ENCODE measurements at regions not wholly inside any gene's neighbourhood (a gene's known extent, or its start where the extent isn't known, plus 50 kb on each side); places are given as distances from the start of the nearest gene placed in this dataset.

DNA sequence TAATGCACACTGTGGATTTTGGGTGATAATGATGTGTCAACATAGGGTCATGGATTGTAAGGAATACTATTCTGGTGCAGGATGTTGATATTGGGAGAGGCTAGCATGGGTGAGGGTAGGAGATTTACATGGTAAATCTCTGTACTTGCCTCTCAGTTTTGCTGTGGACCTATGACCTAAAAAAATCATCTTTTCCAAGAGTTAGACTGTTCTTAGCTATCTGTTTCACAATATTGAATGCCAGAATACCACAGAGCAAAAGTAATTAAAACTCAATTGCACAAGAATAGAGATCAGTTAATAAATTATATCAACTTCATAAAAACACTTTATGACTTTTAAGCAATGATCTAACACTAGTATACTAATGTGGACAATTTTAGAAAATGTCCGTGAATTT, 651.6 kb downstream of the HTR1A start:
- no peak for DNase-seq

DNA sequence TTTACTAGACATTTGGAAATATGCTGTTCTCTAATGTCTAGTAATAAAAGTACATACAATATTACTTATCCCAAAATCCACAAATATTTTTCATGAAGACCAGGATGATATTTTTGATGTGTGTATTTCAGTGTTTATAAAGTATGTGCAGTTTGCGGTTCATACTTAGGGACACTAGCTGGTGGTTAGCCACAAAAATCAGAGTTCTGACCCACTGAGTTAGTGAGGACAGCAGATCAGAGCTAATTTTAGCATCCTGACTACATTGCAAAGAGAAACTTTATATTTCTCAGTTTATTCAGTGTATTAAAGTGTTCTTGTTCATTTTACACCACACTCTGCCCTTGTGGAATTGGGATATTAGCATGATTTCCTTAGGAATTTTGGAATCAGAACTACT, 655.3 kb downstream of the HTR1A start:
- no peak for DNase-seq

DNA sequence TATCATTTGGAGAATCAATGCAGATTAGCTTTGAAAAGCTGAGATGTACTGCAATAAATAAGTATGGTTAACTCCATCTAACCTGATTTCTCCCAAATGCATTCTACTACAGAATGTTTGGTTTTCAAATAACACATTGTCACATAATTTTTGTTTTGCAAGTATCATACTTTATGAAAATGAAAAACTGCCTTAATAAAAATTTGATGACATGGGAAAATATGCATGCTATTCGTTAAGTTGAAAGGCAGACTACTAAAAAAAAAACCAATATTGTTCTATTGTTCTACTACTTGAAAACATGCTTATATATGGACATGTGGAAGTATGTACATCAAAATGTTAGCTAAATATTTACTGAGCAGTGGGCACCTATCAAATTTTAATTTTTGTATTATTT, 668.9 kb downstream of the HTR1A start:
- no peak for DNase-seq

DNA sequence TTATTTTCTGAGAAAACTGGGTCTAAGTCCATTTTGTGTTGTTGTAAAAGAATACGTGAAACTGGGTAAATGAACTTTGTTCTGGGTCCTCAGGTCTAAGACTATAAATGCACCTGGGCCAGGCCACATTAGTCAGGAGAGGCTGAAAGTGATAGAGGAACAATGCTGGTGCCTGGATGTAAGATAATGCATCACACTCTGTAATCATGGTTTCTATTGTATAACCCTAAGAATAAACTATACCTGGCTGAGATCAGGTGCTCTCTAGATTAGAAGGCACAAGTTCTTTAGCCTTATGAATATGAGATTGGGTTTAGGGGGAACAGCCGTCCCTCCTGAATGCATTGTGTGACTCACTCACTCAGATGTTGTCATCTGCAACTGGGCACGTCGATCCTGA, 675.5 kb downstream of the HTR1A start:
- no peak for DNase-seq

DNA sequence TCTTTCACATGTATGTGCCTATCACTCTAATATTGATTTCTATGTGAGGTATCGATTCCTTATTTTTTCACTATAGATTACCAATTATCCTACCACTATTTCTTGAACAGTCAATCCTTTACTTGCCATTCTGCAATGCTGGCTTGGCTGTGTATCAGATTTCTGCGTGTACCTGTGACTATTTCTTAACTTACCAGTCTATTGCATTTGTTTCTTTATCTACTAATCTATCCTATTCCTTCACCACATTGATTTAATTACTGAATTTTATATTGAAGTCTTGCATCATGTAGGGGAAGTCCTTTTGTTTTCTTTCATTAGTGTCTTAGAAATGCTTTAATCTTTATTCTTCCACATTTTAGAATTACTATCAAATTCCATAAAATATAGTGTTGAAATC, 684.8 kb downstream of the LRRC70 start:
- no peak for DNase-seq

DNA sequence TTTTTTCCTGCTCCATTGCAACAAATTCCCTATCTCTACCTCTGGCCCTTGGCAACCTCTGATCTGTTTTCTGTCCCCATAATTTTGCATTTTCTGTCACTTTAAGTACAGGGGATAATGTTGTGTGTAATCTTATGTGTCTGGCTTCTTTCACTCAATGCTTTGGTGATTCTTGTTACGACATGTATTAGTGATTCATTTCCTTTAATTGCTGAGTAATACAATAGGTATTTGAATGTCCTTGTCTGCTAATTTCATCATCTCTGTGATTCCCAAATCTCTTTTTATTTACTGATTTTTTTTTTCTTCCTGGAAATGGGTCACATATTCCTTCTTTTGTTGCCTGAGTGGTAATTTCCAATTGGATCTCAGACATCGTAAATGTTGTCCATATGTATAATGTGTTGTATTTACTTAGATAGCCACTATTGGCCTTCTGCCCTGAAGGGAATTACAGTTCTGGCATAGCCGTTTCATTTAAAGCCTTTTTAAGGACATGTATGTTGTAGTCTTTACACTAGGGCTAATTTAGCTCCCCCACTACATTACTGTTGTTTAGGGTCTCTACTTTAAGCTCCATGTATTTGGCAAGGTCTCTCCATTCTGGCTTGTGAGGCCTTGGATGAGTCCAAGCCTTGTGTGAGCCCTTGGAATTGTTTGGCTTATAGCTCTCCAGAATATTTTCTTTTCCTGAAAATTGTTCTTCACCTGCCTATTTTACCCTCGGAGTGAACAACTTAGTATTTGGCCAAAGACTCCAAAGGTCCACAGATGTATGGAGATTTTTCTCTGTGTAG, 683.8 kb downstream of the LRRC70 start:
- no peak for DNase-seq

DNA sequence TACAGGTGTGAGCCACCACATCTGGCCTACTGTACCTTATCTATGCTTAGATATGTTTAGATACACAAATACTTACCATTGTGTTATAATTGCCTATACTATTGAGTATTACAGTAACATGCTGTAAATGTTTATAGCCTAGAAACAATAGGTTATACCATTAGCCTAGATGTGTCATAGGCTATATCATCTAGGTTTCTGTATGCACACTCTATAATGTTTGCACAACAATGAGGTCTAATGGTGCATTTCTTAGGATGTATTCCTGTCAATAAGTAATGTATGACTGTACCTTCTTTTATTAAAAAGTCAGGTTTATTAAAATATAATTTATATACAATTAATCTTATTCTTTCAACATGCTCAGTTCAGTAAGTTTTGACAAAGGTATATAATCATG, 683.1 kb downstream of the LRRC70 start:
- DNase-seq: no peak

DNA sequence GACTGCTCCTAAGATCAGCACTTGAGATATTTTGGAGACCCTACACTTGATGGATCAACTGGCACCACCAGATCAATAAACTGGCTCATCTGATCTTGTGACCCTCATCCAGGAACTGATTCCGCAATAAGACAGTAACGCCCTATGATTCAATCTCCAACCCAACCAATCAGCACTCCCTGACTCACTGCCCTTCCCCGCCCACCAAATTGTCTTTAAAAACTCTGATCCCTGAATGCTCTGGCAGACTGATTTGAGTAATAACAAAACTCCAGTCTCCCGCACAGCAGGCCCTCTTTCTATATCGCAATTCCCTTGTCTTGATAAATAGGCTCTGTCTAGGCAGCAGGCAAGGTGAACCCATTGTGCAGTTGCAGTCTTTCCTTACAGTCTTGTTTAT, 677.0 kb downstream of the LRRC70 start:
- DNase-seq: no peak

DNA sequence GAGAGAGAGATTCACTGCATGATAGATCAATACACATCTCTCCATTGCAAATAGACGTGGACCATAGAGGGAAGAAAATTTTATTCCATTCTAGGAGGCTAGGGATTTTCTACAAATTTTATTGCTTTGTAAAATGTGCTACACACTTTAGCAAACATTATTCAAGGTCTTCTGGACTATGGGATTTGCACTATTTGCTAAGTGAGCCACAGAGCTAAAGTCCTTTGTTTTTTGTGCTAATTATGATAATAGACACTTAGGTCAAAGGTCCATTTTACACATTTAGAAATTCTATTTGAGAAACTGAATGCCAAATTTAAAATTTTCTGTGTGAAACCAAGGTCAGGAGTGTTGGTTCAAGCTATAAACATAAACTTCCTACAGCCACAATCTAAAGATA, 672.3 kb downstream of the LRRC70 start:
- no peak for DNase-seq

DNA sequence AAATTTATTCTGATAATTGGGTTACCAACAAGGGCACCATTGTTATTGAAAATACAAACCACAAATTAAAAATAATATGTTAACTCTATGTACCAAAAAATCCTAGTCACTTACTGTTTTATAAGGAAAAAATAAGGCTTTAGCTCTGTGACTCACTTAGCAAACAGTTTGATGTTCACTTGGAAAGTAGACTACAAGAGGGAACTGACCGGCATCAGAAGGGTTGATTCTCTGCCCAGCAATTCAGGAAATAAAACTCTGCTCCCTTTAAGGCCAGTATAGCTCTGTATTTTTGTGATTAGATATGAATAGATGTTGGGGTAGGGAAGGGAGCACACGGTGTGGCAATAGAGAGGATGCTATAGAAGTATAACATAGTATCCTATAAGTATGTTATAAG, 671.3 kb downstream of the LRRC70 start:
- DNase-seq: no peak

DNA sequence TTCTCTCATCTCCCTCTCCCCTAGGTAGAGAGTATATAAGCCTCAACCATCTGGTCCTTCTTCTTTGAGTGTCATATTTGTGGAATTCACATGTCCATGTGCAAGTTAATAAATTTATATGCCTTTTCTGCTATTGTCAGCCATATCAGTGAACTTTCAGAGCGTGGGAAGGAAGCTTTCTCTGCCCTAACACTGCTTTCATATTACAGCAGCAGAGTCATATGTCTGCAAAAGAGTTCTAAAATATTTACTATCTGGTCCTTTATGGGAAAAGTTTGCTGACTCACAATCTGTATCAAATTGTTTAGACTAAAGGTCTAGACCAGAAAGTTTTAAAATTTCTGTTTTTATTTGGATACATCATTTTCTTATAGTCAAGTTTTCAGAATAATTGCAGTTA, 669.0 kb downstream of the LRRC70 start:
- DNase-seq: no peak

DNA sequence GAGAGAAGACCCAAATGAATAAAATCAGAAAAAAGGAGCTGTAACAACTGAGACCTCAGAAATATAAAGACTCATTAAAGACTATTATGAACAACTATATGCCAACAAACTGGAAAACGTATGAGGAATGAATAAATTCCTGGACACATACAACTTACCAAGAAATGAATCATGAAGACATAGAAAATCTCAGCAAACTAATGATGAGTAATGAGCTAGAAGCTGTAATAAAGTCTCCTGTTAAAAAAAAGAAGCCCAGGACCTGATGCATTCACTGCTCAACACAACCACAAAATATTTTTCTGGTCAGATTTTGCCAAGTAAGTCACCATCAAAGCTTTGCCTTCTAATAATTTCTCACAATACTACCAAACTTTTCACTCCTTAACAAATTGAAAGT, 666.7 kb downstream of the LRRC70 start:
- no peak for DNase-seq

DNA sequence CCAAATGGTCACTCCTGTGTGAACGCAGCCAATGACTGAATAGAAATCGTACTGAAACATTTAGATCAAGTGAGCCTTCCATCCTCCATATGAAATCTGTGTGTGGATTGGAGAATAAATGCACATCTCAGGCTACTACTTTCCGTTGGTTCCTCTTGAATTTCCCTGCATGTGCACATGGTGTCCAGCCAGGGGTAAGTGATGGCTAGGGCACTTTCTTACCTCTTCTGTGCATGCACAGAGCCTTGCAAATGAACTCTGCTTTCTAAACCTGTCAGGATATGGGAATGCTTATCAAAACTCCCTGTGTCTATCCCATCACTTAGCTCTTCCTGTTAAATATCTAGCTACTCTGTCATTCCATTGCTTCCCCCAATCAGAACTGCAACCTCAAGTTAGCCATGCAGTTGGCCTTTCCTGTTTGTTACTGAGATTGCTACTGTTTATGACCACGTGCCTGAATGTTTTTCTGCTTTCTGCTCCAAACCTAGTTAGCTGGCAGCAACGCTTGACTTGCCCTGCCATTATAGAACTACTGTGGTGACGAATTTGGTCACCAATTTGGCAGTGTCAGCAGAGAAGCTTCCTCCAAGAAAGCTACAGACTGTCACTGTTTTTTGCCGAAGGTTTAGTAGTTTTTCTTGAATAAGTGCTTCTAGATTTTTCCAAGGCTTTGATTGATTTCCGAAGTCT, 661.6 kb downstream of the LRRC70 start:
- no peak for DNase-seq

DNA sequence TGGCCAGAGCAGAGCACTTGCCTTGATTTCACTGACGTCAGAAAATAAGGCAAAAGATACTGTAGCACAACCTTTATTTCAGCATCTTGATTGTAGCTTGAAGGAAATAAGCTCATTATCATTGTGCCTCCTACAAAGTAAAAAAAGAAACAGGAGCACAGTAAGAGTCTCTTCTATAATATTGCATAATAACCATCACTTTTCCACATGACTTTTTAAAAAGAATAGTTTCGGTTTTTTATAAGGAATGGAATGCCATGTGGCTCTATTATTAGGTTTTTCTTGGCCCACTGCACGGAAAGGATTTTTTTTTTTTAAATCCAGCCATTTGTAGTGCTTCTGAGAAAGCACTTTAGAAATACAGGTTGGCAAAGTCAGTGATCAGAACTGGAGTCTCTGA, 655.3 kb downstream of the LRRC70 start:
- DNase-seq: no peak

DNA sequence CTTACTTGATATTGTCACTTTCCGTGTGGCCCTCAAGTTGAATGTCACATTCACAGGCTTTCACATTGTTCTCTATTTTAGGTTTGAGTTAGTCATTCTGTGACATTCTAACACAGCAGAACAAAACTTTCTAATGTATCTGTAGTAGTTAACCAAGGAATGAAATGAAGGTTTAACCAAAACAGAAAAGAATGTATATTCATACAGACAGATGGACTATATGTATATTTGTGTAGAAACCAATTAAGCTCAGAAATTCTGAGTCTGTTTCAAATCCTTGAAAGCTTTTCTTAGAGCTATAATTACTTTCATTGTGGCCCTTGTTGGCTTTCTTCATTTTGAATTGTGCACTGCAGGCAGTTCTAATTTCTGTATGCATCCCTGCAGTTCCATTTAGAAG, 654.7 kb downstream of the LRRC70 start:
- DNase-seq: no peak

DNA sequence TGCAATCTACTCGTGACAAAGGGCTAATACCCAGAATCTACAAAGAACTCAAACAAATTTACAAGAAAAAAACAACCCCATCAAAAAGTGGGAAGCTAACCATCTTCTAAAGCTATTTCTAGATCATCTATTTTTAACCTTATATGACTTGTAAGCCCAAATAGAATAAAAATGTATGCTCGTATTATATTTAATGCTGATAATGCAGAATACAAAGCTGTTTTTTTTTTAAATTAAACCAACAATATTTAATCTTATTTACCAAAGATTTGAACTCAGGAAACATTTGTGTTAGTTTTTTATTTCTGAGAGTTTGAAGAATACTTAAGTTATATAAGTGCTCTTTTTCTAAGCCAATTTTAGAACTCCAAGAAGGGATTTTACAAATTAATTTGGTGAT, 652.1 kb downstream of the LRRC70 start:
- DNase-seq: no peak

DNA sequence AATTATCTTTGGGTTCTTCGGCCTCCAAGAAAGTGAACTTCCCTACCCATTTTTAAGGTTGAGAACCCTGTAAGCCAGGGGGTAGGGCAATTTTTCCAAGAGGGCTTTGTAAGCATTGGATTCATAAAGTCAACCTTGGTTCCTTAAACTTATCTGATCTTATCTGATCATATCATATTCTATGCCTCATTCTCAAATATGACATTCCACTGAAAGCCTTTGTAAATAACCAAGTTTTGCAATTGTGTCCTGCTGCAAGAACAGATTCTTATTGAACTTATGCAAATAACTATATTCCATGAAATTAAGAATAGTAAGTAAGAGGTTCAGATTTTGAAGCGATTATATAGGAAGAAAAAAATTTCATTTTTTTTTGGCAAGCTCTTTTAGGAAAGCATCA, 649.5 kb downstream of the LRRC70 start:
- DNase-seq: no peak

DNA sequence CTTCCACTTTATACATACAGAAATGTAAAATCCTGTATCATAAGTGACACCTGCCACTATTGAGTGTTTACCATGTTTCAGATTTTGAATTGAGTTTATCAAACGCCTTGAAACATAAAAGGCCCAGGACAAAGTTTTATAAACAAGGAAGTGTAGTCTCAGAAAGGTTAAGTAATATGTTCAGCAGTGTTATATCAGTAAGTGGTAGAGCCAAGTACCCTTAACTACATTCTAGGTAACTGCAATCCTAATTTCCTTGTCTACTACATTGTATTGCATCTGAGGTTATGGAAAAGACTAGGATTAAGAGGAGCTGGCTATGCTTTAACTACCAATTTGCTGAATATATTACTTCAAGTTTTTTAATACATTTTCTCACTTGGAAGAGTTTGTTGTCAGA, 641.6 kb downstream of the LRRC70 start:
- DNase-seq: no peak

DNA sequence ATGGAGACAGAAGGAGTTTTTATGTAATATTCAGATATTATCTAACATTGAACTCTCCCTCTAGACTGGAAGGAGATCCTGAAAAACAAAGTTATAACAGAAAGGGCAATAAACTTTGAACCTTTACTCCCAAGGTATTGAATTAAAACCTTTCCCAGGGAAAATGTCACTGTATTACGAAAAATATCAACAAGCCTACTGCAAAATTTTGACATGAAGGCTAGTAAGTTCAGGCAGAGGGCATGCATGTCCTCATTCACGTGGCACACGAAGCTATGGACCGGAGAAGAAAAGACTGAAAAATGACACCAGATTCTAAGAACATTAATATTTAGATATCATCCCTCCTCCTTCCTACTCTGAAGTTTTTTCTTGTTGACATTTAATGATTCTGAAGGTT, 638.8 kb downstream of the LRRC70 start:
- no peak for DNase-seq

DNA sequence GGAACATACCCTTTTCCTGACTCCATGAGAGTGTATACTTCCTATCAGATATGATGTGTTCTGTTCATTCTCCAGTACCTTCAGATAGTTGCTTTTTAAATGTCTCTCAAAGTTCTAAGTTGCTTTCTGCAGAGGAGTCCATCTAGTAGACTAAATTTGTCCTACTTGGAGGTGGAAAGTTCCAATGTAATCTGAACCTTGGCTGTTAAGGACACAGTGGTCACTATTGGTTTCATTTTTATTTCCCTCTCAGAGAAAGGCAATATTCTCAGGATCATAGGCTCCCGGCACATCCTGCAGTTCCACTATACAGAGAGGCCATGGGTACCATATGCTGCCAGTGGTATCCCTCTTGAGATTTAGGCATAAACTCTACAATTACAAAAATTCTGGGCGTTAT, 634.6 kb downstream of the LRRC70 start:
- no peak for DNase-seq

DNA sequence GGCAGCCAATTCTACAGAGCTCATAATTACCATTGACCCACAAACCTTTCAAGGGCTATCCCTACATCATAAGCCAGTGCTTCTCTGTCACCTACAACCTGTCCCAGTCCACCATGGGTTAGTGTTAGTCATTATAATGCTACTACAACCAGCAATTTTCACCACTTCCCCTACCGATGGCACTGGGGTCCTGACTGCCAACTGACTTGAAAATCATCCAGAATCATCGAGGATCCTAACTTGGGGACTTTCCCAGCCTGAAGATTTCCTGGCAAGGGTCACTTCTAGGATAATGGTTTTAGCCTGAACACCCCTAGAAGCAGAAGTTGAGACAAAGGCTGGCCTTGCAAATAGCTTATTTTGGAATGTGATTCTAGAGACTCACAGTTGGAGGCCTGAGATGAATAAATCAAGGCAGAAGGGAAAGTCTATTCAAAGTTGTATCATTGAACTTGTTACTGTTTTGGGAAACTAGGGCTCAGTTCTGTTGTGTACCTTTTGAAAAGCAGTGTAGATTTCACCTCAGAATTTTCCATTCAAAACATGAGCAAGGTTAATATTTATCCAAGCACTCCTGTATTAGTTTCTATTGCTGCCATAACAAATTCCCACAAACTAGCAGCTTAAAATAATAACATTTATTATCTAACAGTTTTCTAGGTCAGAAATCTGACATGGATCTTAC, 633.0 kb downstream of the LRRC70 start:
- DNase-seq: no peak

DNA sequence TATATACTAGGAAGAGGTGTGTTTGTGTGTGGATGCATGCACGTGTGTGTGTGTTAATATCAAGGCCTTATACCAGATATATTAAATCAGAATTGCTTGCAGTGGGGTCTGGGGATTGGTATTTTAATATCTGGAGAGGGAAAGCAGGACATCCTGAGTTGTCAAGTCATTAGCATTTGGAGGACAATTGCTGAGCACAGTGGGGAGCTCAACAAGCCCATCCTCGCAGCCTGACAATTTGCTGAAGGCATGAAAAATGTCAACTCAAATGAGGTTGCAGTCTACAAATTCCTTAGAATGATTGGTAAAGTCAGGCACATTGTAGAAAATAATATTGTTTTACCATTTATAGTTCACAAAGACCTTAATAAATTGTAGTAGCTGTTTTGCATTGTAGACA, 627.4 kb downstream of the LRRC70 start:
- DNase-seq: no peak

DNA sequence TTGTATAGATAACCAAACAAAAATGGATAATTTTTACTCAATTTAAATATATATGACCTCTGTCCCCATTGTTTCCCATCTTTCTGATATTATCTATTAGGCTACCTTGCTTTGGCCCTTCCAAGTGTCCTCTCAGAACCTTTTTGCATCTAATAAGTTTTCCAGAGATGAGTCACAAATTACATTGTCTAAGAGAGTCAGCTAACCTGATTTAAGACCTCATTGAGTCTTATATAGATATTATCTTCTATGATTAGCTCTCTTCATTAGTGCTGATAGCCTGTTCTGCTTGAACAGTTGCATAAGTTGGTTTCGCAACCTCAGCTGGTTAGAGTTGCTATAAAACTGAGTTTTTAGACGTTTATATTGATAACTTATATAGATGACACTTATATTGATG, 623.1 kb downstream of the LRRC70 start:
- DNase-seq: no peak

DNA sequence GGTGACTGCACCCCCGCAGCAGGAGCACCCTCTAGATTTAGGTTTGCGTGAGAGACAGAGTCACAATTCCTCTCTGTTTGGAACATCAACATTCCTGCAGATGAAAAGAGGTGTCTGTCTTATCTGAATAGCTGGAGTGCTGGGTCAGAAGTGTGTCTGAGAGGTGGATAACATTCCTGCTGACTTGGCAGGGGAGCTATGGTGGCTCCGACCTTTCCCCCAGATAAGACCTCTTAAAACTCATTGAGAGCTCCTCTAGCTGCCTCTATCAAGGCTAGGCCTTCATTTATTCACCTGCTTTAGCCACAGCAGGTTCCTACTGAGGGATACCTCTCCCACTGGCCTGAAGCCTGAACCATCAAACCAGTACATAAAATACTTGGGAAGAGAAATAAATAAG, 615.5 kb downstream of the LRRC70 start:
- no peak for DNase-seq

All from NCI-H526 (cell line).